ENCODE measurements at regions not wholly inside any gene's neighbourhood (a gene's known extent, or its start where the extent isn't known, plus 50 kb on each side); places are given as distances from the start of the nearest gene placed in this dataset.
A peak's percentile ranks its signal among the peaks of the same experiment; 100 is the strongest.

DNA sequence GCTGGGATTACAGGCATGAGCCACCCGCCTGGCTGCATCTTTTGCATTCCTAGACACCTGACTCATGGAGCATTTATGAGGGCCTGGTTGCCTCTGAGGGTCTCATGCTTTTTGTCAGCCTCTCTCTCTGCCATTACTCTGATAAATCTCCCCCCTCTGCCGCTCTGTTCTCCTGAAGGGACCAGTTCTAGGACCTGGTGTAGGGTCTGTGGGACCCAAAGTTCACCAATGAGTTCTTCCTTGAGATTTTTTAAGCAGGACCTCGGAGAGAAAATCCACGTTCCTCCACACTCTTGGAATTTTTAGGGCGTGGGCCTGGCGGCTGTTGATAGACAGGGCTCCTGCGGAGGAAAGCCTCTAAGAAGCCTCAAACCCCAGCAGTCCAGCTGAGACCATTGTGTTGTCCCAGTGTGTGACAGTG, 91.9 kb upstream of the ERRFI1 start:
- Mint-ChIP-seq H3K9me3 (no peaks in the 10 kb centered on the region), H3K4me1 (peaks cover 21 to 24% (median 21%) of the 10 kb centered on the region in 3 donors), H3K4me3 (no peak overlapping the region), H3K36me3 (no peaks in the 10 kb centered on the region), H3K27me3 (peaks cover 3 to 9% of the 10 kb centered on the region in 2 donors), H3K27ac (no peak overlapping the region)
- H3K27me3 ChIP-seq (ENCODE audit: insufficient read depth, low read length, poor library complexity, severe bottlenecking) = no peaks in the 10 kb centered on the region
- peaks cover 2% of the 10 kb centered on the region for H3K4me1 ChIP-seq (ENCODE audit: insufficient read depth, low read length)
- no peaks in the 10 kb centered on the region for H3K36me3 ChIP-seq (ENCODE audit: insufficient read depth, low read length)
- no peak overlapping the region for H3K27ac ChIP-seq (ENCODE audit: low read depth, low read length)
- no peak overlapping the region for H3K4me3 ChIP-seq (ENCODE audit: low read length)
- H3K9me3 ChIP-seq (ENCODE audit: low read length) = no peaks in the 10 kb centered on the region
- no peak for DNase-seq
- ChIA-PET POLR2A (no interaction called here), CTCF (no interaction called here)

DNA sequence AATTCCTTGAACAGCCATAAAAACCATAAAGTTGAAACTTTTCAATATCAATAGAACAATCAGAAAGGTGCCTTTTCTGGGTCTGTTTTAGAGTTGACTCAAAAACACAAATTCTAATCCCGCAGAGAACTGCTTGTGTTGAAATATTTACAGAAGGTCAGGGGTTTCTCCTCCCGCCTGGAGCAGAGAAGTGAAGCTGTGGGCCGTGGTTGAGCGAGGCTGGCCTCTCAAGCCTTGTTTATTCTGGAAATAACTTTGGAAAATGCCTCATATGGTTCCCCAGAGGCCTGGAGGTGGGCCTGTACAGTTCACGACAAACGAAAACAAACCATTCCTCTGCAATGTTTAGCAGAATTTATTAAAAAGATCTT, 90.8 kb upstream of the ERRFI1 start:
- Mint-ChIP-seq H3K27me3 (peaks cover 3 to 6% of the 10 kb centered on the region in 2 donors), H3K27ac (peak overlapping the region in 1 of 8 donors; percentile 30), H3K4me3 (no peak overlapping the region), H3K9me3 (no peaks in the 10 kb centered on the region), H3K4me1 (peaks cover 25 to 29% (median 25%) of the 10 kb centered on the region in 3 donors), H3K36me3 (no peaks in the 10 kb centered on the region)
- H3K27me3 ChIP-seq (ENCODE audit: insufficient read depth, low read length, poor library complexity, severe bottlenecking) = no peaks in the 10 kb centered on the region
- peaks cover 6% of the 10 kb centered on the region for H3K4me1 ChIP-seq (ENCODE audit: insufficient read depth, low read length)
- H3K36me3 ChIP-seq (ENCODE audit: insufficient read depth, low read length) = no peaks in the 10 kb centered on the region
- POLR2A ChIA-PET = no interaction called here
- no peaks in the 10 kb centered on the region for H3K9me3 ChIP-seq (ENCODE audit: low read length)
- CTCF ChIA-PET = no interaction called here
- H3K27ac ChIP-seq (ENCODE audit: low read depth, low read length) = no peak overlapping the region
- no peak for DNase-seq
- H3K4me3 ChIP-seq (ENCODE audit: low read length) = no peak overlapping the region

DNA sequence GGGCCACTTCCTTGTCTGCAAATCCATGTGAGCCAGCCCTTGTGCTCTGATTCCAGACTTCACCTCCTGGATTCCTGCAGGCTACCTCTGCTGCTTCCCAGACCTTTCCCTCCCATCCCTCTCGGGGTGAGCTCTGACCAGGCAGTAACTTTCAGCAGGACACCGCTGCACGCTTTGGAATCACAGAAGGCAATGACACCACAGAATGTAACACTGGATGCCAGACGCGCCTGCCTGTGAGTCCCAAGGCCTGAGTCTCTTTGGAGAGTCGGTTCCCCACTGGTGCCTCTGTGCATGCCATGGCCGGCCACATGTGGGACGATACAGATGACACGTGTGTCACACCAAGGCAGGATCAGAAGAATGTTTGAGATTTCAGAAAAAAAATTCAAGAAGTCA, 89.7 kb upstream of the ERRFI1 start:
- no peak overlapping the region for H3K4me3 ChIP-seq (ENCODE audit: low read length)
- H3K27ac Mint-ChIP-seq = no peak overlapping the region
- no peaks in the 10 kb centered on the region for H3K36me3 ChIP-seq (ENCODE audit: insufficient read depth, low read length)
- no peaks in the 10 kb centered on the region for H3K36me3 Mint-ChIP-seq
- DNase-seq = no peak
- no peak overlapping the region for H3K4me3 Mint-ChIP-seq
- H3K27me3 ChIP-seq (ENCODE audit: insufficient read depth, low read length, poor library complexity, severe bottlenecking) = no peaks in the 10 kb centered on the region
- no peaks in the 10 kb centered on the region for H3K9me3 Mint-ChIP-seq
- H3K4me1 Mint-ChIP-seq = peaks cover 18 to 21% (median 19%) of the 10 kb centered on the region in 3 donors
- no peaks in the 10 kb centered on the region for H3K9me3 ChIP-seq (ENCODE audit: low read length)
- ChIA-PET CTCF (no interaction called here), POLR2A (no interaction called here)
- H3K27me3 Mint-ChIP-seq = no peaks in the 10 kb centered on the region
- H3K4me1 ChIP-seq (ENCODE audit: insufficient read depth, low read length) = peaks cover 6% of the 10 kb centered on the region
- H3K27ac ChIP-seq (ENCODE audit: low read depth, low read length) = no peak overlapping the region

DNA sequence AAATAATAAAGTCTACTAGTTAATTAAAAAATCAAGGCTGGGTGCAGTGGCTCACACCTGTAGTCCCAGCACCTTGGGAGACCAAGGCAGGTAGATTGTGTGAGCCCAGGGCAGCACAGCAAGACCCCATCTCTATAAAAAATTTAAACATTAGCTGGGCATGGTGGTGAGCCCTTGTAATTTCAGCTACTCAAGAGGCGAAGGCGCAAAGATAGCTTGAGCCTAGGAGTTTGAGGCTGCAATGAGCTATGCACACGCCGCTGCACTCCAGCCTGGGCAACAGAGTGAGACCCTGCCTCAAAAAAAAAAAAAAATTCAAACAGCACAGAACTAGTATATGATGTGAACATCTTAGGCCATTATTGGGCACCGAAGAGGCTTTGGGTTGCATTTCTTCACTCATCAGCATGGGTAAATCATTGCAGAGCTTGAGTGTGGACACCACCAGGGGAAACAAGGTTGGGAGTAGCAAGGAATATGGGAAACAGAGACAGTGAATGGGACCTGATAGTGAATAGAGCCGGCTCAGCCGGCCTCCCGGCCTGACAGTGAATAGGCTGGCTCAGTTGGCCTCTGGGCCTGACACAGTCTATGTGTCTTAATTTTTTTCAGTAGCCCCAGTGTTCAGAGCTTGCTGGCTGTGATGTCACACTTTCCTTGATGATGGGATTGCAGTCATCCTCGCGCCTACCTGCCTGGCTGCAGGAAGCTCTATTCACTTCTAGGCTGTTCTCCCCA, 89.1 kb upstream of the ERRFI1 start:
- H3K9me3 Mint-ChIP-seq = no peaks in the 10 kb centered on the region
- CTCF ChIA-PET = no interaction called here

DNA sequence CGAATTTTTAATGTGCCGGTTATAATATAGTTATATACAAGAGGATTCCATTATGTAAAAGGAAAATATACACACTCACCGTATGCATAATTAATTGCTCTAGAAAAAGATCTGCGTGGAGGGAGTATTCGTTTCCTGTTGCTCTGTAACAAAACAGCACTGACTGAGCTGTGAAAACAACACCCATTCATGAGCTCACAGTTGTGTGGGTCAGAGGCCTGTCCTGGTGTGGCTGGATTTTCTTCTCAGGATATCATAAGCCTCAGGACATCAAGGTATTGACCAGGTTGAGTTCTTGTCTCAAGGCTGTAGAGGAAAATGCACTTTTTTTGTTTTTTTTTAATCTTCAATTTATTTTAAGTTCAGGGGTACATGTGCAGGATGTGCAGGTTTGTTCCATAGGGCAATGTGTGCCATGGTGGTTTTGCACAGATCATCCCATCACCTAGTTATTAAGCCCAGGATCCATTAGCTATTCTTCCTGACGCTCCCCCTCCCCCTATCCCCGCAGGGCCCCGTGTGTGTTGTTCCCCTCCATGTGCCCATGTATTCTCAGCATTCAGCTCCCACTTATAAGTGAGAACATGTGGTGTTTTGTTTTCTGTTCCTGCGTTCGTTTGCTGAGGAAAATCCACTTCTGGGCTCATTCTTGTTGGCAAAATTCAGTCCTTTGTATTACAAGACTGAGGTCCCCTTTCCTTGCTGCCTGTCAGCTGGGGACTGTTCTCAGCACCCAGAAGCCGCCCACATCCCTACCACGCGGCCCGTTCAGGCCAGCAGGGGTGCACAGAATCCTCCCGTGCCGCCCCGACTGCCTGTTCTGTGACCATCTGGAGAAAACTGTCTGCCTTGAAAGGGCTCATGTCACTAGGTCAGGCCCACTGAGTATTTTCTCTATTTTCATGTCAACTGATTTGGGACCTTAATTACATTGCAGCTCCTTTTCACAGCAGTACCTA, 87.4 kb upstream of the ERRFI1 start:
- peaks cover 6% of the 10 kb centered on the region for H3K4me1 ChIP-seq (ENCODE audit: insufficient read depth, low read length)
- DNase-seq = peak in 1 of 5 donors; percentile 10
- H3K4me1 Mint-ChIP-seq = peaks cover 16 to 19% (median 17%) of the 10 kb centered on the region in 3 donors
- no peaks in the 10 kb centered on the region for H3K9me3 ChIP-seq (ENCODE audit: low read length)
- no peak overlapping the region for H3K4me3 ChIP-seq (ENCODE audit: low read length)
- peak overlapping the region in 5 of 7 donors; percentile 12 to 52 (median 44) for H3K4me3 Mint-ChIP-seq
- H3K27me3 Mint-ChIP-seq = no peaks in the 10 kb centered on the region
- ChIA-PET CTCF (no interaction called here), POLR2A (interaction anchor here (0.6 kb wide), 1 partner anchor 37 kb away, joined by 6 read pairs; no protein-coding TSS in a partner anchor)
- no peaks in the 10 kb centered on the region for H3K27me3 ChIP-seq (ENCODE audit: insufficient read depth, low read length, poor library complexity, severe bottlenecking)
- H3K9me3 Mint-ChIP-seq = no peaks in the 10 kb centered on the region
- H3K27ac Mint-ChIP-seq = peak overlapping the region; percentile 9 to 90 (median 77)
- no peaks in the 10 kb centered on the region for H3K36me3 Mint-ChIP-seq
- no peaks in the 10 kb centered on the region for H3K36me3 ChIP-seq (ENCODE audit: insufficient read depth, low read length)
- H3K27ac ChIP-seq (ENCODE audit: low read depth, low read length) = peak overlapping the region; percentile 9

More for the DNA sequence above, 89.1 kb upstream of the ERRFI1 start:
- no peaks in the 10 kb centered on the region for H3K36me3 Mint-ChIP-seq
- H3K4me3 ChIP-seq (ENCODE audit: low read length) = no peak overlapping the region
- H3K27ac ChIP-seq (ENCODE audit: low read depth, low read length) = no peak overlapping the region
- H3K4me3 Mint-ChIP-seq = no peak overlapping the region
- no peaks in the 10 kb centered on the region for H3K27me3 Mint-ChIP-seq
- no peaks in the 10 kb centered on the region for H3K36me3 ChIP-seq (ENCODE audit: insufficient read depth, low read length)
- H3K27me3 ChIP-seq (ENCODE audit: insufficient read depth, low read length, poor library complexity, severe bottlenecking) = no peaks in the 10 kb centered on the region
- peak overlapping the region in 1 of 8 donors; percentile 65 for H3K27ac Mint-ChIP-seq
- H3K4me1 ChIP-seq (ENCODE audit: insufficient read depth, low read length) = peaks cover 6% of the 10 kb centered on the region
- POLR2A ChIA-PET = no interaction called here
- H3K9me3 ChIP-seq (ENCODE audit: low read length) = no peaks in the 10 kb centered on the region
- DNase-seq = no peak
- peaks cover 16 to 19% (median 17%) of the 10 kb centered on the region in 3 donors for H3K4me1 Mint-ChIP-seq

DNA sequence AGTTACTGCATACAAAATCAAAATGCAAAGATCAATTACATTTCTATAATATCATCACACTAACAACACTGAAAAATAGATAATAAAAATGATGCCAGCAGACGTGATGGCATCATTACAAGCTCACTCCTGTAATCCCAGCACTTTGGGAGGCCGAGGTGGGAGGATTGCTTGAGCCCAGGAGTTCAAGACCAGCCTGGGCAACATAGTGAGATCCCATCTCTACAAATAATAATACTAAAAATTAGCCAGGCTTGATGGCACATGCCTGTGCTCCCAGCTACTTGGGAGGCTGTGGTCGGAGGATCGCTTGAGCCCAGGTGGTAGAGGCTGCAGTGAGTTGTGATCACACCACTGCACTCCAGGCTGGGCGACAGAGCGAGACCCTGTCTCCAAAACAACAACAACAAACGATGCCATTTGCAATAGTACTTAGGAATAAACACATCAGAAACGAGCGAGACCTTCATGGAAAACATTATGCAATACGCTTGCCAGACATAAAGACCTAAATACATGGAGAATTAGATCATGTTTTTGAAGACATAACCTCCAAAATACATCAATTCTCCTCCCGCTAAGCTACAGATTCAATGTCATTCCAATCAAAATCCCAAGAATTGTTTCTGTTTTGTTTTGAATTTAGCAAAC, 86.6 kb upstream of the ERRFI1 start:
- no peaks in the 10 kb centered on the region for H3K9me3 ChIP-seq (ENCODE audit: low read length)
- no peaks in the 10 kb centered on the region for H3K27me3 ChIP-seq (ENCODE audit: insufficient read depth, low read length, poor library complexity, severe bottlenecking)
- Mint-ChIP-seq H3K4me3 (peak overlapping the region in 2 of 7 donors; percentile 0 to 44), H3K36me3 (no peaks in the 10 kb centered on the region), H3K27ac (peak overlapping the region in 4 of 8 donors; percentile 9 to 90 (median 50)), H3K4me1 (peaks cover 16 to 19% (median 17%) of the 10 kb centered on the region in 3 donors), H3K27me3 (no peaks in the 10 kb centered on the region), H3K9me3 (no peaks in the 10 kb centered on the region)
- H3K36me3 ChIP-seq (ENCODE audit: insufficient read depth, low read length) = no peaks in the 10 kb centered on the region
- peaks cover 6% of the 10 kb centered on the region for H3K4me1 ChIP-seq (ENCODE audit: insufficient read depth, low read length)
- no peak for DNase-seq
- CTCF ChIA-PET = no interaction called here
- no peak overlapping the region for H3K4me3 ChIP-seq (ENCODE audit: low read length)
- POLR2A ChIA-PET = interaction anchor here (0.7 kb wide), 1 partner anchor 150 kb away, joined by 3 read pairs; no protein-coding TSS in a partner anchor
- H3K27ac ChIP-seq (ENCODE audit: low read depth, low read length) = no peak overlapping the region

DNA sequence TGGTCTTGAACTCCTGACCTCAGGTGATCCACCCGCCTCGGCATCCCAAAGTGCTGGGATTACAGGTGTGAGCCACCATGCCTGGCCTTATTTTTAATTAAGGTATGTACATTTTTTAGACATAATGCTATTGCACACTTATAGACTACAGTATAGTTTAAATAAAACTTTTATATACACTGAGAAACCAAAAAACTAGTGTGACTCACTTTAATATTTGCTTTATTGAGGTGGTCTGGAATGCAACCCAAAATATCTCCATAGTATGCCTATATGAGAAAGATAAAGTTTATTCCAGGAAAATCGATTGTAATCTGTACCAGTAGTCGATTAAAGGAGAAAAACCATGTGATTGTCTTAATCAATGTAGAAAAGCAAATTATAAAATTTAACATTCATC, 85.5 kb upstream of the ERRFI1 start:
- H3K9me3 ChIP-seq (ENCODE audit: low read length) = no peaks in the 10 kb centered on the region
- ChIA-PET POLR2A (no interaction called here), CTCF (no interaction called here)
- no peak overlapping the region for H3K4me3 Mint-ChIP-seq
- no peak overlapping the region for H3K27ac Mint-ChIP-seq
- H3K36me3 Mint-ChIP-seq = no peaks in the 10 kb centered on the region
- H3K4me1 ChIP-seq (ENCODE audit: insufficient read depth, low read length) = peaks cover 6% of the 10 kb centered on the region
- H3K4me1 Mint-ChIP-seq = peaks cover 16 to 19% (median 17%) of the 10 kb centered on the region in 3 donors
- H3K27ac ChIP-seq (ENCODE audit: low read depth, low read length) = no peak overlapping the region
- no peaks in the 10 kb centered on the region for H3K9me3 Mint-ChIP-seq
- no peak for DNase-seq
- H3K27me3 ChIP-seq (ENCODE audit: insufficient read depth, low read length, poor library complexity, severe bottlenecking) = no peaks in the 10 kb centered on the region
- H3K4me3 ChIP-seq (ENCODE audit: low read length) = no peak overlapping the region
- no peaks in the 10 kb centered on the region for H3K36me3 ChIP-seq (ENCODE audit: insufficient read depth, low read length)
- H3K27me3 Mint-ChIP-seq = no peaks in the 10 kb centered on the region

DNA sequence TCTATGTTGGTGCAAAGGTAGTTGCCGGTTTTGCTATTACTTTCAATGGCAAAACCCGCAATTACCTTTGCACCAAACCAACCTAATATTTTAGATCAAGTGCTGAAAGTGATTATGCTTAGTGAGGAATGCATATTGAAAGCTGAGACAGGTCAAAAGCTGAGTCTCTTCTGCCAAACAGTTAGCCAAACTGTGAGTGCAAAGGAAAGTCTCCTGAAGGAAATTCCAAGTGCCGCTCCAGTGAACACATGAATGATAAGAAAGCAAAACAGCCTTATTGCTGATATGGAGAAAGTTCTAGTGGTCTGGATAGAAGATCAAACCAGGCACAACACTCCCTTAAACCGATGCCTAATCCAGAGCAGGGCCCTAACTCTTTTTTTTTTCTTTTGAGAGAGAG, 83.1 kb upstream of the ERRFI1 start:
- peaks cover 16 to 19% (median 17%) of the 10 kb centered on the region in 3 donors for H3K4me1 Mint-ChIP-seq
- POLR2A ChIA-PET = no interaction called here
- Histone ChIP-seq H3K27me3 (ENCODE audit: insufficient read depth, low read length, poor library complexity, severe bottlenecking) (no peaks in the 10 kb centered on the region), H3K4me3 (ENCODE audit: low read length) (no peak overlapping the region), H3K9me3 (ENCODE audit: low read length) (no peaks in the 10 kb centered on the region), H3K4me1 (ENCODE audit: insufficient read depth, low read length) (peaks cover 6% of the 10 kb centered on the region), H3K27ac (ENCODE audit: low read depth, low read length) (no peak overlapping the region), H3K36me3 (ENCODE audit: insufficient read depth, low read length) (no peaks in the 10 kb centered on the region)
- CTCF ChIA-PET = no interaction called here
- no peaks in the 10 kb centered on the region for H3K36me3 Mint-ChIP-seq
- H3K9me3 Mint-ChIP-seq = no peaks in the 10 kb centered on the region
- peaks cover 3% of the 10 kb centered on the region in 2 donors for H3K27me3 Mint-ChIP-seq
- H3K27ac Mint-ChIP-seq = no peak overlapping the region
- H3K4me3 Mint-ChIP-seq = no peak overlapping the region
- DNase-seq = no peak
